Fibroblast of upper back skin (primary cell): ENCODE measurements at regions not wholly inside any gene's neighbourhood (a gene's known extent, or its start where the extent isn't known, plus 50 kb on each side); places are given as distances from the start of the nearest gene placed in this dataset.
A peak's percentile ranks its signal among the peaks of the same experiment; 100 is the strongest.

Source experiments
- DNase-seq: peaks from one replicate; pipeline ENCODE4 v3.0.0-alpha.2; 2013

- no peak for DNase-seq
These were observed 722.2 kb upstream of the PTPRD start for GRCh38 chr9:11335011-11335410.

GRCh38 chr9:11338130-11338529, 725.3 kb upstream of the PTPRD start:
- no peak for DNase-seq

GRCh38 chr9:11340654-11341053, 727.9 kb upstream of the PTPRD start:
- DNase-seq, result peak; percentile 1

GRCh38 chr9:11347437-11347836, 734.6 kb upstream of the PTPRD start:
- DNase-seq, result no peak

GRCh38 chr9:11348366-11348765, 735.6 kb upstream of the PTPRD start:
- no peak for DNase-seq

- DNase-seq, result no peak
These were observed 736.4 kb upstream of the PTPRD start for GRCh38 chr9:11349187-11349586.

- no peak for DNase-seq
These were observed 739.8 kb upstream of the PTPRD start for GRCh38 chr9:11352612-11353011.

GRCh38 chr9:11356067-11356466, 743.3 kb upstream of the PTPRD start:
- DNase-seq, result peak; percentile 3

GRCh38 chr9:11366585-11367129, 753.9 kb upstream of the PTPRD start:
- no peak for DNase-seq

GRCh38 chr9:11374926-11375325, 762.1 kb upstream of the PTPRD start:
- DNase-seq, result no peak

- DNase-seq, result no peak
These were observed 789.8 kb upstream of the PTPRD start for GRCh38 chr9:11402621-11403020.

GRCh38 chr9:11414241-11414640, 801.4 kb upstream of the PTPRD start:
- no peak for DNase-seq

- DNase-seq, result no peak
These were observed 805.0 kb upstream of the PTPRD start for GRCh38 chr9:11417782-11418181.

GRCh38 chr9:11431490-11431889, 818.7 kb upstream of the PTPRD start:
- DNase-seq, result no peak

- DNase-seq, result no peak
These were observed 819.6 kb upstream of the PTPRD start for GRCh38 chr9:11432361-11432760.

- peak; percentile 7 for DNase-seq
These were observed 830.8 kb upstream of the PTPRD start for GRCh38 chr9:11443631-11444030.

- peak; percentile 39 for DNase-seq
These were observed 845.3 kb upstream of the PTPRD start for GRCh38 chr9:11457825-11458790.

GRCh38 chr9:11469745-11470144, 856.9 kb upstream of the PTPRD start:
- no peak for DNase-seq

- no peak for DNase-seq
These were observed 858.5 kb upstream of the PTPRD start for GRCh38 chr9:11471321-11471720.

GRCh38 chr9:11500780-11501179, 888.0 kb upstream of the PTPRD start:
- no peak for DNase-seq

- DNase-seq, result no peak
These were observed 894.2 kb upstream of the PTPRD start for GRCh38 chr9:11506980-11507379.

- peak; percentile 3 for DNase-seq
These were observed 924.8 kb upstream of the PTPRD start for GRCh38 chr9:11537566-11537965.

- DNase-seq, result no peak
These were observed 930.0 kb upstream of the PTPRD start for GRCh38 chr9:11542781-11543180.

- DNase-seq, result no peak
These were observed 933.4 kb upstream of the PTPRD start for GRCh38 chr9:11546231-11546630.
